Endometrial microvascular endothelial cells (primary cell): ENCODE measurements at regions not wholly inside any gene's neighbourhood (a gene's known extent, or its start where the extent isn't known, plus 50 kb on each side); places are given as distances from the start of the nearest gene placed in this dataset.
"Not testable (repeated sequence)": the region's sequence is repeated elsewhere in the genome, so short reads cannot be mapped to it uniquely, and the experiment has no call there.

ENCODE experiments used
- in situ Hi-C: cut with HindIII; loops from 2 replicates; pipeline ENCODE4 v1.10.0; 2017; ENCODE audit warnings: low sequenced_read_pairs, low pct_unique_long_range_greater_than_20kb; ENCODE audit errors: inconsistent ontology term

GRCh38 chr3:102025606-102026270 is 176.4 kb downstream of the NFKBIZ start:
- in situ Hi-C loops = no loop called here

GRCh38 chr3:102026656-102027055 is 177.3 kb downstream of the NFKBIZ start:
- in situ Hi-C loops = no loop called here

DNA sequence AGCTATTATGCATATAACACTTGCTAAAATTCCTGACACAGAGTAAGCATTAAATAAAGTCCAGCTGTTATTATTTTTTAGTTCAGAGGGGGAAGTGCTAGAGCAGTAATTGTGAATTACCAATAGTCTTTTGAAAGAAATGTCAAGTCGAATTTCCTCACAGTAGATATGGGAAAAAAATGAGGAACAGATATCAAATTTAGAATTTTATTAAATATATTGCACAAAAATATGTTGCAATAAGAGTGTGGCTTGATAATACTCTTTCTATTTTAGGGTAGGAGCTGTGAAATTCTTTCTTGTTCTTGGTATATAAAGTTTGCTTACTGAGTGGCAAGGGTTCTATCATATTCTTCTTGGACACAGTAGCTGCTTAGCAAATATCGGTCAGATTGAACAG is 181.3 kb downstream of the NFKBIZ start:
- in situ Hi-C loops = no loop called here

DNA sequence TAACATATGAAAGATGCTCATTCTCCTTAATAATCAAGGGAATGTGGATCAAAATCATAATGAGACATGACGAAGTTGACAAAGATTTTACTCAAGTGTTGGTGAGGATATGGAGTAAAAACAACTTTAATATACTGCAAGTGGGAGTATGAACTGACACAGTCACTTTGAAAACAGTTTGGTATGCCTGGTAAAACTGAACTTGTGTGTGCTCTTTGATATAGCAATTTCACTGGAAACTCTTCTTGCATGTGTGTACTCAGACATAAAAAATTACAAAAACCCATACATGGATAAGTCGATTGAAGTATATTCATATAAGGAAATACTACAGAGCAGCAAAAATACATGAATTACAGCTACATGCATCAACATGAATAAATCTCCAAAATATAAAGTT is 182.5 kb downstream of the NFKBIZ start:
- in situ Hi-C loops = no loop called here

GRCh38 chr3:102032491-102033383 is 183.4 kb downstream of the NFKBIZ start:
- in situ Hi-C loops = no loop called here

- in situ Hi-C loops = no loop called here
Observed at GRCh38 chr3:102034639-102035451, 185.5 kb downstream of the NFKBIZ start.

DNA sequence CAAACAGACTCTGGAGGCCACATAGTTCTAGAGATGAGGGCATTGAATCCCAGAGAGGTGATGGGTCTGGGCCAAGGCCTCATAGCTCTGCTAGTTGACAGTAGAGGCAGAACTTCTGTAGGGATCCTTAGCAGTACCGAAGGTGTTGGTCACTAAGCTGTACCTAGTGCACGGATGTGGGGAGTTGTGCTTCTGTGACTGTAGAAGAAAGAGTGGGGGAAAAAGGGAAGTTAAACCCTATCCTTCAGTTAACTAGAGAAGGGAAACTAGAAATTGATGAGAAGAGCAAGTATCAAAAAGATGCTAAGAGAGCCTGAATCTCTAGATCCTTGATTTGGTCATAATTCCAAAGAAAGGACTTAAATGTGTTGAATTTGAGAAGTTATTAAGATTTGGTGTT is 186.7 kb downstream of the NFKBIZ start:
- in situ Hi-C loops = no loop called here

GRCh38 chr3:102036472-102036871 is 187.2 kb downstream of the NFKBIZ start:
- in situ Hi-C loops = no loop called here

GRCh38 chr3:102037209-102037608 is 187.9 kb downstream of the NFKBIZ start:
- in situ Hi-C loops = no loop called here

DNA sequence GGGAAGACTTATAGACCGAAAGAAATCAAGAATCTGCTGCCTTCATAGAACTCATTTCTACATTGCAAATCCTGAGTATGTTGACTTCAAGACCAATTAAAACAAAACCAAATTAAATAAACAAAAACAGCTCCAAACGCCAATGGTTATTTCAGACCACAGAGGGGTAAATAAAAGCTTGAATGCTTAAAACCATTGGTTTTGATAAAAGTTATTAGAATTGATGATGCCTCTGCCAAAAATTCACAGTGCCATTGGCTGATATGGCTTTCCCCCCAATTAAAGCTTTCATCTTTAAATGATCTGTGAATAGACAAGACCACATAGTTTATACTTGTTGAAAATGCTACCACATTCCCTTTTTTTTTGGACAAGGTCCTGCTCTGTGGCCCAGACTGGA is 188.5 kb downstream of the NFKBIZ start:
- in situ Hi-C loops = no loop called here

DNA sequence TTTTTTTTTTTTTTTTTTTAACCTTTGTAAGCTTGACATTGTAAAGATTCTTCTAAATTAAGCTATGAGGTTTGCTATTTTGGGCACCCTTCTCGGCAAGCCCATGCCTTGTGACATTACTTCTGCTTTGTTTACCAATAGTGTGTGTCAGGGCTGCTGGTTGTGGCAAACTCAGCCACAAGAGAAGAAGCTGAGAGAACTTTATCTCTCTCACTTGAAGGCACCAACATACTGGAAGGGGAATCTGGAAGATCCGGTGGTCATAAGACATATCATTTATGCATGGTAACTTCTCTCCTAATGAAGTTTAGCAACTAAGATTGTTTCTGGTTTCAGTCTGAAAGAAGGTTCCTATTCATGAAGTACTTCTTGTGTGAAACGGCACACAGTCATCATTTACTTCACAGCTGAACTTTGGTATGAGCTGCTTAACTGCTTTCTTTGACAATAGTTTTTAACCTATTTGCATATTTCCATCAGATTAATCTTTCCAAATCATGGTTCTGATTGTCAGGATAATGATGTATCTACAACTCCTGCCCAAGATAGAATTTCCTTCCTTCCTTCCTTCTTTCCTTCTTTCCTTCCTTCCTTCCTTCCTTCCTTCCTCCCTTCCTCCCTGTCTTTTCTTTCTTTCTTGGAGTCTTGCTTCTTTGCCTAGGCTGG is 189.3 kb downstream of the NFKBIZ start:
- in situ Hi-C loops = no loop called here

- in situ Hi-C loops = not testable (repeated sequence)
Observed at GRCh38 chr3:102040144-102040543, 190.8 kb downstream of the NFKBIZ start.

DNA sequence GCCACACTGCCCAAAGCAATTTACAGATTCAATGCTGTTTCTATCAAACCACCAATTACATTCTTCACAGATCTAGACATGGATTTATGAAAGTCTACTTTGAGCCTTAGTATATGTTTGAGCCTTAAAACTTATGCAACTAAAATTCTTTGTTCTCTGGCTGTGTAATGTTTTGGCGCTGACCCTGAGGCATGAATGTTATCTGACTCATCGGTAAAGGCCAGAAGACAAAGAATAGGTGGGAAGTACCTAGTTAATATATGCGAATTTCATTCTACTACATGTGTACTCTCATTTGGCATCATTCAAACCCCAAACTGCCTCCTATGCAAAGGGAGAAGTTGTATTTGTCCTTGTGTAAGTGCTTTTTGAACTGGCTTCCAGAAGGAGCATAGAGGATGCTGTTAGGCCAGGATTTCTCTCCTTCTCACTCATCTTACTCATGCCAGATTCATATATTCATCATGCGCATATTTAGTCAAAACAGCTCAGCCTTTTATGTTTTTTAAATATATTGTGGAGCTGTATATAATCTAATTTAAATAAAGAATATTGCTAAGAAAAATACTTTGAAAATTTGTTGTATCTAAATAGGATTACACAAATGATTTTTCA is 204.2 kb downstream of the NFKBIZ start:
- in situ Hi-C loops = no loop called here

GRCh38 chr3:102054543-102055080 is 205.3 kb downstream of the NFKBIZ start:
- in situ Hi-C loops = no loop called here

DNA sequence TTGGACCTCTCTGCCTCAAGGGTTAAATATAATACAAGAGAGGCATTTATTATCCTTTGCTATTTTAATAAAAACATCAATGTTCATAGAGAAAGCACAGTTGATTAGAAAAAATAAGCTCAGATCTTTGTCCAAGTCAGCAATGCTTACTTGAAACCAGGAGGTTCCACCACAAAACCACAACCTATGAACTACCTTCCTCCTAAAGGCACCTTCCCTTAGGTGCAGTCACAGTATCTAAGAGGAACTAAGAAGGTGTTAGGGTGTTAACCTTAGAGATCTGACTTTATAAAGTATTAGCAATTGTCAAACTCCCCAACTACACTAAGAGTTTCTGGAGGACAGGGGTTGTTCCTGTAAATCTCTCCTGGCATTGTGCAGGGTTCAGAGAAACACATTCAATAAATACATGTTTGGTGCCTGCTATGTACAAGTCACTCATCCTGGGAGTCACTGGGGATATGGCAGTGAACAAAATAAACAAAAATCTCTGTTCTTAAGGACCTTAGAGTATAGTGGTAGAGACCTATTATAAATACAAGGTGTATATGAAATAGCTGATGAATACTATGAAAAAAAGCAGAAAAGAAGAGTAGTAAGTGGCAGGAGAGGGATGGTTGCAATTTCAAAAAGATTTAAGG is 208.6 kb downstream of the NFKBIZ start:
- in situ Hi-C loops = no loop called here

- in situ Hi-C loops = no loop called here
Observed at GRCh38 chr3:102059145-102059943, 210.0 kb downstream of the NFKBIZ start.

GRCh38 chr3:102060814-102061213 is 211.5 kb downstream of the NFKBIZ start:
- in situ Hi-C loops = no loop called here
